C4-2B (cell line): ENCODE measurements at regions not wholly inside any gene's neighbourhood (a gene's known extent, or its start where the extent isn't known, plus 50 kb on each side); places are given as distances from the start of the nearest gene placed in this dataset.

ENCODE experiments used
- H3K27ac ChIP-seq: fragments of 450-650 bp; 2 replicates; pipeline ENCODE4 v1.5.1; 2017
- ZFX ChIP-seq: fragments of 450-650 bp; IDR thresholded peaks from 2 replicates; pipeline ENCODE4 v1.6.1; 2017
- TF ChIP-seq, protein P1 (sequence below): fragments of 450-650 bp; conservative IDR thresholded peaks from 2 replicates; pipeline ENCODE4 v1.5.1; 2017; ENCODE audit warnings: mild to moderate bottlenecking

DNA sequence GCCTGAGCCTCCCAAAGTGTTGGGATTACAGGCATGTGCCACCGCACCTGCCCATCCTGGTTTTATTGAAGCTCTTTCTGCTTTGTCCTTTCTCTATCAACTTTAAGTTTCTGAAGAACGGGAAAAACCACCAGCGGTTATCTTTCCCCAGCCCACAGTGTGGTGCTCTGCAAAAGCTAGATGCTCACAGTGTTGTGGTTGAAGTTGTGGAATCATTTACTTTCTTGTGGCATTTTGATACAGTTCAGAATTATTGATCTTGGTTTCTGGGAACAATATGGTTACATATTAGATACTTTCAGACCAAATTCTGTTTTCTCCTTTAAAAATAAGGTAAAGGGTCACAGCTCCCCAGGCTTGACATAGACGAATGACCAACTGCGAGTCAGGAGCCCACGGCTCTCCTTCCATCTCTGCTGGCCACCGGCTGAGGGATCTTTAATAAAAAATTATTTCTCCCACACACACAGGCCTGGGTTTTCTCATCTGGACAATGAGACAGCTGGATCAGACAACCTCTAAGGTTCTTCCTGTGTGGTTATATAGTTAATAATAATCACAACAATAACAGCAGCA is 385.3 kb downstream of the SETD4 start:
- no peak overlapping the region for H3K27ac ChIP-seq
- TF ChIP-seq, protein P1, sequence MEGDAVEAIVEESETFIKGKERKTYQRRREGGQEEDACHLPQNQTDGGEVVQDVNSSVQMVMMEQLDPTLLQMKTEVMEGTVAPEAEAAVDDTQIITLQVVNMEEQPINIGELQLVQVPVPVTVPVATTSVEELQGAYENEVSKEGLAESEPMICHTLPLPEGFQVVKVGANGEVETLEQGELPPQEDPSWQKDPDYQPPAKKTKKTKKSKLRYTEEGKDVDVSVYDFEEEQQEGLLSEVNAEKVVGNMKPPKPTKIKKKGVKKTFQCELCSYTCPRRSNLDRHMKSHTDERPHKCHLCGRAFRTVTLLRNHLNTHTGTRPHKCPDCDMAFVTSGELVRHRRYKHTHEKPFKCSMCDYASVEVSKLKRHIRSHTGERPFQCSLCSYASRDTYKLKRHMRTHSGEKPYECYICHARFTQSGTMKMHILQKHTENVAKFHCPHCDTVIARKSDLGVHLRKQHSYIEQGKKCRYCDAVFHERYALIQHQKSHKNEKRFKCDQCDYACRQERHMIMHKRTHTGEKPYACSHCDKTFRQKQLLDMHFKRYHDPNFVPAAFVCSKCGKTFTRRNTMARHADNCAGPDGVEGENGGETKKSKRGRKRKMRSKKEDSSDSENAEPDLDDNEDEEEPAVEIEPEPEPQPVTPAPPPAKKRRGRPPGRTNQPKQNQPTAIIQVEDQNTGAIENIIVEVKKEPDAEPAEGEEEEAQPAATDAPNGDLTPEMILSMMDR = no peak
- no peak for TF ChIP-seq ZFX

DNA sequence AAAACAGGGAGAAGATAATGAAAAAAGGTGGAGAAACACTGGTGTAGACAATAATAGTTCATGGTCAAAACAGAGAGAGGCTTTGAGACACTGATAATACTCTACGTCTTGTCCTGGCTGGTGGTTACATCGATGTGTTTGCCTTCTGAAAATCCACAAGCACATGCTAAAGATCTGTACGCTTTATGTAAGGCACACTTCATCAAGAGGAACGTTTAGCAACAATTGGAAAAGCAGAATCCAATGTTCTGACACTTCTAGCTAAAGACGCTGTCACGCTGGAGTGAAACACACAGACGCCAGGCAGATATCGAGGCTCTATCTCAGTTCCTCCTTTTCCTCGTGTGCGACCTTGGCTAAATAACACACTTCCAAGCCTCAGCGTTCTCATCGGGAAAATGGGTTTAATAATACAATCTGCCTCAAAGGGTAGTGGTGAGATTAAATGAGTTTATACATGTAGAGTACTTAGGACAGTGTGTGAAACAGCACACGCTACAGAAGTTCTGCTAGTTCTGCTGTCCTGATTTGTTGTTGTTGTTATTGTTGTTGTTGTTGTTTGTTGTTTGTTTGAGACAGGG is 386.1 kb downstream of the SETD4 start:
- no peak for TF ChIP-seq ZFX
- TF ChIP-seq, protein P1 = no peak
- no peak overlapping the region for H3K27ac ChIP-seq

DNA sequence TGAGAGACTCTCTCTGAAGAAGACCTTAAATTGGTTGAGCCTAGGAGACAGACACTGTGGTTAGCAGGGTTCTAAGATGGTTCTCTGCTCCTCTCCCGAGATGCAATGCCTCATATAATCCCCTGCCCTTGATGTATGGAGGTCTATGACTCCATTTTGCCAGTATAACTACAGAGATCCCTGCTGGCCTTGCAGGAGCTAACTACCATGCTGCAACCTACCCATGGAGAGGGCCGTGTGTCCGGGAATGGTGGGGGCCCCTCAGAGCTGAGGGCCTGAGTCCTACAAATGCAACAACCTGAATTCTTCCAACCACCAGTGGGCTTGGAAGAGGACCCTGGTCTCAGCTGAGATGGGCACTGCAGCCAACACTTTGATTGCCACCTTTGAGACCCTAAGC is 388.0 kb downstream of the SETD4 start:
- no peak for TF ChIP-seq ZFX
- TF ChIP-seq, protein P1 = no peak
- no peak overlapping the region for H3K27ac ChIP-seq

DNA sequence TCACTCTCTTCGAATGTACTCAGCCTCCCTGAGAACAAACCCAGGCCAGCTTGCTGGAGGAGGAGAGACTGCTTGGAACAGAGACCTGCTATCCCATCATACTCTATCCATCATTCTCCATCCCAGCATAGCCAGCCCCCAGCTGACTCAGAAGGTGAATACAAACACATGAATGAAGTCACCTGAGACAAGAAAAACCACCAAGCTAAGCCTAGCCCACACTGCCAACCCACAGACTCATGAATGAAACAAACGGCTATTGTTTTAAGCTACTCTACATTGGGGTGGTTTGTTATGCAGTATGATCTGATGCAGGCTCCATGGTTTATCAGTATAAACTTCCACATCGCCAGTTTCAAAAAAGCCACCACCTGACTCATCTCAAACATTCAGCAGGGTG is 395.6 kb downstream of the SETD4 start:
- no peak for TF ChIP-seq ZFX
- TF ChIP-seq, protein P1 = no peak
- H3K27ac ChIP-seq = no peak overlapping the region

DNA sequence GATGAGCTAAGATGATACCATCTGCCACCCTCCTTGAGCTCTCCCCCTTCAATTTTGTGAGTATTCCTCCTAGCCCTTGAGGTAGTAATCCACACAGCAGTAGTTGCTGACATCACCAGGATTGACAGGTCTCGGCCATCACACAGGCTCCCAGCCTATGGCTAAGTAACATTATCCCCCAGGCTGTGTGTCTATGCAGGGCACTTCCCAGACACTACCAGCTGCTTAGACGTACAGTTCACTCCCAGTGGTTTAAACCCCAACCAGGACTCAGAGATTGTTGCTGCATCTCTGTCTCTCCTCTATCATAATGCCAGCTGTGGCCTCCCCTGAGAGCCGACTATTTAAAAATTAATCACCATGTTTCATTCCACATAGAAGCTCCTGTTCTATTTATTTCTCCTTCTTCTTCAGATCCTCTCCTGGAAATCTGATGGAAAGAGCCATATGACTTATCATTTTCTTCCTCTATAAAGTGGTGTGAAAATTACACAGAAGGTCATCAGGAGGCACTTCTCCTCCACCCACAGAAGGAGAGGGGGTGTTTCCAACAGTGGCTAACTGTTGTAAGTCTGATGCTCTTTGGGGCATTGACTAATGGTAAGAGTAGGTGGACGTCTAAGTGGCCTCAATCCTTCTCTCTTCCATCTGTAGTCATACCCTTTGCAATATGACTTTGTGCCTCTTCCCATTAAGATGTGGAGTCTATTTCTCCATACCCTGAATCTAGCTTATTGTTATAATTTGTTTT is 396.3 kb downstream of the SETD4 start:
- TF ChIP-seq, protein P1 = no peak
- no peak for TF ChIP-seq ZFX
- H3K27ac ChIP-seq = no peak overlapping the region

DNA sequence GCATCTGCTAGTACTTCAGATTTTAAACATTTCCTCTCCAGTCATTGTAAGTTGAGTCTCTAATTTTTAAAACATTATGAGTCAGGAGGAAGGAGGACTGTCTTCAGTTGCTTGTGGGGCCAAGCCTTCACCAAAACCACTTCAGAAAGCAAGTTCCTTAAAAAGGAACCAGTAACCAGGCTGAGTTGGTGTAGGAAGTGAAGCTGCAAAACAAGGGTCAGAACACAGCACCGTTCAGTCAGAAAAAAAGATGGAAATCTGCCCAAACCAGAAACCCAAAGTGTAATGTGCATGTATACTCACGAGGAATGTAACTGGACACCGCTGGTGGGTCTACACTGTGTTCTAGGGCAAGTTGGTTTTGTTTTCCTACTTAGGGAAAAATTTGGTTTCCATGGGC is 402.1 kb downstream of the SETD4 start:
- TF ChIP-seq, protein P1 = no peak
- no peak for TF ChIP-seq ZFX
- H3K27ac ChIP-seq = no peak overlapping the region

DNA sequence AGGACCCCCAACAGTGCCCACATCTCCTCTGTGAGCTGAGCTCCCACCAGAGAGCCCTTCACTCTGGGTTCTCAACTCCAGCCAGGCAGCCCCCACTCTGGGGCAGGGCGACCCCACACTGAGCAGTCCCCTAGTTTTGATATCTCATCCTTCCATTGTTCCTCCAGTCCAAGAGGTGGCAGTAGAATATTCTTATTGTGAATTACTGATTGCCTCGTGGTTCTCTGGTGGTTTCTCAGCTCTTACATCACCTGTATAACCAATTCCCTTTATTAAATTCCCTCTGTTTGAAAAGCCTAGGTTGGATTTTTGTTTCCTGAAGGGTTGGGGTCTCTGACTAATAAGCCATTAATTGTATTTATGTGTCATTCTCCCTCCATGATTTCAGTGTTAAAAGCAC is 407.5 kb downstream of the SETD4 start:
- no peak for TF ChIP-seq ZFX
- TF ChIP-seq, protein P1 = no peak
- H3K27ac ChIP-seq = no peak overlapping the region
